Neural cell (in vitro differentiated cells): ENCODE measurements at regions not wholly inside any gene's neighbourhood (a gene's known extent, or its start where the extent isn't known, plus 50 kb on each side); places are given as distances from the start of the nearest gene placed in this dataset.

Source experiments
- CTCF ChIP-seq: fragments of 450-650 bp; IDR thresholded peaks from 2 replicates; pipeline ENCODE4 v1.5.1; 2014; ENCODE audit warnings: antibody characterized with exemption, mild to moderate bottlenecking, moderate library complexity; ENCODE audit not compliant: poor library complexity, severe bottlenecking
- EP300 ChIP-seq: fragments of 450-650 bp; conservative IDR thresholded peaks from 2 replicates; pipeline ENCODE4 v1.6.1; 2014; ENCODE audit warnings: antibody characterized with exemption, mild to moderate bottlenecking, moderate library complexity; ENCODE audit not compliant: poor library complexity, severe bottlenecking
- MXI1 ChIP-seq: fragments of 450-650 bp; conservative IDR thresholded peaks from 2 replicates; pipeline ENCODE4 v1.6.1; 2014; ENCODE audit warnings: antibody characterized with exemption, mild to moderate bottlenecking; ENCODE audit not compliant: poor library complexity, severe bottlenecking
- POLR2AphosphoS5 ChIP-seq: IDR thresholded peaks from 2 replicates; pipeline ENCODE4 v1.6.1; 2012
- SMC3 ChIP-seq: fragments of 450-650 bp; conservative IDR thresholded peaks from 2 replicates; pipeline ENCODE4 v1.6.1; 2014; ENCODE audit warnings: antibody characterized with exemption, mild to moderate bottlenecking, moderate library complexity; ENCODE audit not compliant: poor library complexity

- TF ChIP-seq CTCF (no peak), SMC3 (no peak), EP300 (no peak), POLR2AphosphoS5 (no peak), MXI1 (no peak)
These were observed 120.2 kb upstream of the SALL1 start for GRCh38 chr16:51271156-51271701.
